K562 (cell line): ENCODE measurements at regions not wholly inside any gene's neighbourhood (a gene's known extent, or its start where the extent isn't known, plus 50 kb on each side); places are given as distances from the start of the nearest gene placed in this dataset.

Experiments
- ARID3B ChIP-seq: fragments of 250-450 bp; sonication (Bioruptor Pico); IDR thresholded peaks from 2 replicates; pipeline ENCODE4 v1.4.0; 2020; ENCODE audit warnings: borderline replicate concordance
- BRF2 ChIP-seq: IDR thresholded peaks from 3 replicates; pipeline ENCODE4 v1.6.1; 2011; ENCODE audit warnings: borderline replicate concordance, mild to moderate bottlenecking; ENCODE audit not compliant: insufficient read length, insufficient read depth
- CXXC5 ChIP-seq: fragments of 250-450 bp; sonication (Bioruptor Pico); IDR thresholded peaks from 2 replicates; pipeline ENCODE4 v1.8.0; 2022; ENCODE audit warnings: inconsistent platforms, mild to moderate bottlenecking, moderate library complexity
- GTF2A2 ChIP-seq: IDR thresholded peaks from 2 replicates; pipeline ENCODE4 v1.6.1; 2016; ENCODE audit warnings: mild to moderate bottlenecking, missing genetic modification characterization, missing compliant biosample characterization
- MLX ChIP-seq, 2 experiments: fragments of 450-650 bp in 1 of 2; sonication (generic) in 1 of 2; formaldehyde crosslinking; conservative IDR thresholded peaks; 2 replicates each; pipeline versions ENCODE4 v1.4.0 to v1.8.1; 2020 to 2022; ENCODE audit warnings: mild to moderate bottlenecking in 1 of 2, missing genetic modification reagents in 1 of 2
- TAF7 ChIP-seq: fragments of 450-650 bp; IDR thresholded peaks from 2 replicates; pipeline ENCODE4 v1.6.1; 2016; ENCODE audit warnings: missing genetic modification characterization, missing compliant biosample characterization
- TRIM24 ChIP-seq, 2 experiments: fragments of 450-650 bp; IDR thresholded peaks; 2 replicates each; pipeline ENCODE4 v1.6.1; 2016
- ZBTB12 ChIP-seq: fragments of 250-450 bp; sonication (Bioruptor Pico); IDR thresholded peaks from 2 replicates; pipeline ENCODE4 v1.4.0; 2020
- ZKSCAN3 ChIP-seq: fragments of 250-450 bp; sonication (Bioruptor Pico); IDR thresholded peaks from 2 replicates; pipeline ENCODE4 v1.4.0; 2020
- ZNF224 ChIP-seq: sonication (generic); formaldehyde crosslinking; IDR thresholded peaks from 2 replicates; pipeline ENCODE4 v1.8.0; 2022; ENCODE audit warnings: mild to moderate bottlenecking, missing genetic modification reagents

- TF ChIP-seq BRF2: no peak
- TF ChIP-seq ZBTB12 (CRISPR knock-in tag): no peak
- TF ChIP-seq ZNF224 (CRISPR knock-in tag): no peak
- no peak for TF ChIP-seq CXXC5
- no peak for TF ChIP-seq MLX (CRISPR knock-in tag; conservative IDR thresholded peaks at IDR 0.05)
- TF ChIP-seq TAF7 (tag): no peak
- no peak for TF ChIP-seq GTF2A2 (tag)
- TF ChIP-seq ZKSCAN3 (CRISPR knock-in tag): no peak
- peak; percentile 35 to 38; a peak in 2 of 4 replicates for TF ChIP-seq TRIM24 (IDR thresholded peaks at IDR 0.05)
- no peak for TF ChIP-seq ARID3B (CRISPR knock-in tag)
Measured at GRCh38 chr2:175457895-175458448, 276.5 kb upstream of the ATP5MC3 start (continued).
